Duodenal mucosa (tissue), 2 donors: ENCODE measurements at regions not wholly inside any gene's neighbourhood (a gene's known extent, or its start where the extent isn't known, plus 50 kb on each side); places are given as distances from the start of the nearest gene placed in this dataset.

ENCODE experiments used
- H3K27ac ChIP-seq: one replicate; pipeline ENCODE4 v1.7.0; 2013; ENCODE audit warnings: low read depth, low read length
- H3K27me3 ChIP-seq, 2 donors: one replicate each; pipeline ENCODE4 v1.7.0; 2013; ENCODE audit warnings: low read length in 2 of 2, control low read depth in 1 of 2; ENCODE audit not compliant: insufficient read depth in 2 of 2, control insufficient read depth in 1 of 2
- H3K36me3 ChIP-seq, 2 donors: one replicate each; pipeline ENCODE4 v1.7.0; 2013; ENCODE audit warnings: low read length in 2 of 2, control low read depth in 1 of 2; ENCODE audit not compliant: insufficient read depth in 2 of 2, control insufficient read depth in 1 of 2
- H3K4me1 ChIP-seq, 2 donors: one replicate each; pipeline ENCODE4 v1.7.0; 2013; ENCODE audit warnings: low read length in 2 of 2, control low read depth in 1 of 2; ENCODE audit not compliant: insufficient read depth in 2 of 2, control insufficient read depth in 1 of 2
- H3K4me3 ChIP-seq, 2 donors: one replicate each; pipeline ENCODE4 v1.7.0; 2013; ENCODE audit warnings: low read length in 2 of 2, low read depth in 1 of 2
- H3K9ac ChIP-seq, 2 donors: one replicate each; pipeline ENCODE4 v1.7.0; 2013; ENCODE audit warnings: low read length in 2 of 2, low read depth in 1 of 2
- H3K9me3 ChIP-seq, 2 donors: one replicate each; pipeline ENCODE4 v1.7.0; 2013; ENCODE audit warnings: low read length in 2 of 2, control low read depth in 1 of 2; ENCODE audit not compliant: control insufficient read depth in 1 of 2

- Histone ChIP-seq H3K4me3 (no peak overlapping the region), H3K27ac (no peak overlapping the region), H3K4me1 (no peaks in the 10 kb centered on the region), H3K27me3 (peaks cover 0 to 5% of the 10 kb centered on the region in 2 donors), H3K9ac (no peak overlapping the region), H3K36me3 (no peaks in the 10 kb centered on the region), H3K9me3 (no peaks in the 10 kb centered on the region)
Observed at GRCh38 chr17:34141590-34141989, 113.5 kb upstream of the CCL2 start.

GRCh38 chr17:34143430-34143829 is 111.7 kb upstream of the CCL2 start:
- Histone ChIP-seq H3K27ac (no peak overlapping the region), H3K27me3 (no peaks in the 10 kb centered on the region), H3K9ac (no peak overlapping the region), H3K4me1 (no peaks in the 10 kb centered on the region), H3K36me3 (no peaks in the 10 kb centered on the region), H3K4me3 (no peak overlapping the region), H3K9me3 (no peaks in the 10 kb centered on the region)

- H3K4me1 ChIP-seq, result no peaks in the 10 kb centered on the region
- no peak overlapping the region for H3K9ac ChIP-seq
- H3K27me3 ChIP-seq, result no peaks in the 10 kb centered on the region
- H3K27ac ChIP-seq, result no peak overlapping the region
- no peaks in the 10 kb centered on the region for H3K36me3 ChIP-seq
- H3K9me3 ChIP-seq, result no peaks in the 10 kb centered on the region
- H3K4me3 ChIP-seq, result no peak overlapping the region
Observed at GRCh38 chr17:34146440-34147043, 108.5 kb upstream of the CCL2 start.

- no peaks in the 10 kb centered on the region for H3K4me1 ChIP-seq
- peaks cover 8 to 16% of the 10 kb centered on the region in 2 donors for H3K27me3 ChIP-seq
- H3K4me3 ChIP-seq, result no peak overlapping the region
- no peaks in the 10 kb centered on the region for H3K9me3 ChIP-seq
- H3K36me3 ChIP-seq, result no peaks in the 10 kb centered on the region
- H3K9ac ChIP-seq, result no peak overlapping the region
- H3K27ac ChIP-seq, result no peak overlapping the region
Observed at GRCh38 chr17:34151102-34151501, 104.0 kb upstream of the CCL2 start.

GRCh38 chr17:34153991-34154390 is 101.1 kb upstream of the CCL2 start:
- H3K27me3 ChIP-seq, result peaks cover 18 to 38% of the 10 kb centered on the region in 2 donors
- no peak overlapping the region for H3K9ac ChIP-seq
- no peaks in the 10 kb centered on the region for H3K4me1 ChIP-seq
- H3K9me3 ChIP-seq, result no peaks in the 10 kb centered on the region
- H3K4me3 ChIP-seq, result no peak overlapping the region
- H3K27ac ChIP-seq, result no peak overlapping the region
- H3K36me3 ChIP-seq, result no peaks in the 10 kb centered on the region

GRCh38 chr17:34154961-34155730 is 99.9 kb upstream of the CCL2 start:
- Histone ChIP-seq H3K9ac (no peak overlapping the region), H3K27me3 (peaks cover 18 to 40% of the 10 kb centered on the region in 2 donors), H3K4me3 (no peak overlapping the region)

GRCh38 chr17:34155947-34156346 is 99.1 kb upstream of the CCL2 start:
- Histone ChIP-seq H3K4me3 (no peak overlapping the region), H3K9me3 (no peaks in the 10 kb centered on the region), H3K36me3 (no peaks in the 10 kb centered on the region), H3K27ac (no peak overlapping the region), H3K4me1 (no peaks in the 10 kb centered on the region), H3K27me3 (peaks cover 18 to 40% of the 10 kb centered on the region in 2 donors), H3K9ac (no peak overlapping the region)

More at GRCh38 chr17:34154961-34155730, 99.9 kb upstream of the CCL2 start:
- H3K4me1 ChIP-seq, result no peaks in the 10 kb centered on the region
- H3K36me3 ChIP-seq, result no peaks in the 10 kb centered on the region
- no peak overlapping the region for H3K27ac ChIP-seq
- H3K9me3 ChIP-seq, result no peaks in the 10 kb centered on the region

GRCh38 chr17:34156401-34156740 is 98.7 kb upstream of the CCL2 start:
- H3K27me3 ChIP-seq, result peaks cover 18 to 40% of the 10 kb centered on the region in 2 donors
- H3K9me3 ChIP-seq, result no peaks in the 10 kb centered on the region
- no peak overlapping the region for H3K4me3 ChIP-seq
- no peak overlapping the region for H3K27ac ChIP-seq
- H3K36me3 ChIP-seq, result no peaks in the 10 kb centered on the region
- no peak overlapping the region for H3K9ac ChIP-seq
- H3K4me1 ChIP-seq, result no peaks in the 10 kb centered on the region

- no peaks in the 10 kb centered on the region for H3K36me3 ChIP-seq
- no peaks in the 10 kb centered on the region for H3K4me1 ChIP-seq
- H3K4me3 ChIP-seq, result peak overlapping the region in 1 of 2 donors; percentile 10
- H3K9ac ChIP-seq, result no peak overlapping the region
- H3K27me3 ChIP-seq, result peaks cover 18 to 40% of the 10 kb centered on the region in 2 donors
- H3K9me3 ChIP-seq, result no peaks in the 10 kb centered on the region
- no peak overlapping the region for H3K27ac ChIP-seq
Observed at GRCh38 chr17:34156741-34157589, 98.1 kb upstream of the CCL2 start.

- H3K4me3 ChIP-seq, result no peak overlapping the region
- no peaks in the 10 kb centered on the region for H3K36me3 ChIP-seq
- H3K9ac ChIP-seq, result no peak overlapping the region
- H3K9me3 ChIP-seq, result no peaks in the 10 kb centered on the region
- no peak overlapping the region for H3K27ac ChIP-seq
- peaks cover 12 to 19% of the 10 kb centered on the region in 2 donors for H3K27me3 ChIP-seq
- H3K4me1 ChIP-seq, result no peaks in the 10 kb centered on the region
Observed at GRCh38 chr17:34161690-34162089, 93.4 kb upstream of the CCL2 start.
